GM10266 (cell line): ENCODE measurements at regions not wholly inside any gene's neighbourhood (a gene's known extent, or its start where the extent isn't known, plus 50 kb on each side); places are given as distances from the start of the nearest gene placed in this dataset.
"Not testable (repeated sequence)": the region's sequence is repeated elsewhere in the genome, so short reads cannot be mapped to it uniquely, and the experiment has no call there.

Experiments
- DNase-seq: peaks from one replicate; pipeline ENCODE4 v3.0.0; 2012; ENCODE audit errors: extremely low spot score
- TF ChIP-seq, protein P1 (sequence below): IDR thresholded peaks from 2 replicates; pipeline ENCODE4 v1.5.1; 2012; ENCODE audit warnings: mild to moderate bottlenecking, low read depth; ENCODE audit not compliant: control insufficient read depth, insufficient read depth; ENCODE audit errors: missing control alignments

DNA sequence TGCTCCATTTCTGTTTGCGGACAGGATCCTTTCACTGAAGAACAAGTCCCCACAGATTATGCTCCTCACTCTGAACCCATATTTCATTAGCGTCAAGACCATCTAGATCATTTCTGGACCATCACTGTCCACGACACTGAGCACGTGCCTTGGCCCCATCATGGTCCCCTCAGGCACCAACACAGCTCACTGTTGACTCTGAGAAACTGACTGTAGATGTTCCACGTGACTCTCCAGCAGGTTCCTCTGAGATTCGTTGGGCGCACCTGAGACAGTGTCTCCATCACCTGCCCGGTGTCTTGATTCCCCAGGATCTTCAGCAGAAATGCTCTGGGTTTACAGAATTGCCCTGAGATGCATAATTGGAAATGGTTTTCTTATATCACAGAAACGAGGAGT lies 985.4 kb downstream of the TMEM121 start:
- TF ChIP-seq, protein P1, sequence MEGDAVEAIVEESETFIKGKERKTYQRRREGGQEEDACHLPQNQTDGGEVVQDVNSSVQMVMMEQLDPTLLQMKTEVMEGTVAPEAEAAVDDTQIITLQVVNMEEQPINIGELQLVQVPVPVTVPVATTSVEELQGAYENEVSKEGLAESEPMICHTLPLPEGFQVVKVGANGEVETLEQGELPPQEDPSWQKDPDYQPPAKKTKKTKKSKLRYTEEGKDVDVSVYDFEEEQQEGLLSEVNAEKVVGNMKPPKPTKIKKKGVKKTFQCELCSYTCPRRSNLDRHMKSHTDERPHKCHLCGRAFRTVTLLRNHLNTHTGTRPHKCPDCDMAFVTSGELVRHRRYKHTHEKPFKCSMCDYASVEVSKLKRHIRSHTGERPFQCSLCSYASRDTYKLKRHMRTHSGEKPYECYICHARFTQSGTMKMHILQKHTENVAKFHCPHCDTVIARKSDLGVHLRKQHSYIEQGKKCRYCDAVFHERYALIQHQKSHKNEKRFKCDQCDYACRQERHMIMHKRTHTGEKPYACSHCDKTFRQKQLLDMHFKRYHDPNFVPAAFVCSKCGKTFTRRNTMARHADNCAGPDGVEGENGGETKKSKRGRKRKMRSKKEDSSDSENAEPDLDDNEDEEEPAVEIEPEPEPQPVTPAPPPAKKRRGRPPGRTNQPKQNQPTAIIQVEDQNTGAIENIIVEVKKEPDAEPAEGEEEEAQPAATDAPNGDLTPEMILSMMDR = no peak
- no peak for DNase-seq

DNA sequence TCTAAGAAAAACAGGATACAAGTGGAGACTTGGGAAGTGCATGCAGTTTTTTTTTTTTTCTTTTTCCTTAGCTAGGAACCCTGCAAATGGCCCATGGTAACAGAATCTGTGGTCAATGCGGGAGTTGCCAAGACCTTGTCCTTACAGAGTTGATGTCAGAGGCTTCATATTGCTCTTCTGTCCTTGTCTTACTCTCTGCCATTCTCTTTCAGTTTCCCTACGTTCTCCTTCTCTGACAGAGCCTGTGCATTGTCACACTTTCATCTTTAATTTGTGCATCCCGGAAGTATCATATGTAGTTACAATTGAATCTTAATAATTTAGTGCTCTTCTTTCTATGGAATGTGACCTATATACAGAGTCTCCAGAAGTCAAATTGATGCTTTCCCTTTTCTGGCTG lies 986.9 kb downstream of the TMEM121 start:
- no peak for DNase-seq
- TF ChIP-seq, protein P1 = no peak

DNA sequence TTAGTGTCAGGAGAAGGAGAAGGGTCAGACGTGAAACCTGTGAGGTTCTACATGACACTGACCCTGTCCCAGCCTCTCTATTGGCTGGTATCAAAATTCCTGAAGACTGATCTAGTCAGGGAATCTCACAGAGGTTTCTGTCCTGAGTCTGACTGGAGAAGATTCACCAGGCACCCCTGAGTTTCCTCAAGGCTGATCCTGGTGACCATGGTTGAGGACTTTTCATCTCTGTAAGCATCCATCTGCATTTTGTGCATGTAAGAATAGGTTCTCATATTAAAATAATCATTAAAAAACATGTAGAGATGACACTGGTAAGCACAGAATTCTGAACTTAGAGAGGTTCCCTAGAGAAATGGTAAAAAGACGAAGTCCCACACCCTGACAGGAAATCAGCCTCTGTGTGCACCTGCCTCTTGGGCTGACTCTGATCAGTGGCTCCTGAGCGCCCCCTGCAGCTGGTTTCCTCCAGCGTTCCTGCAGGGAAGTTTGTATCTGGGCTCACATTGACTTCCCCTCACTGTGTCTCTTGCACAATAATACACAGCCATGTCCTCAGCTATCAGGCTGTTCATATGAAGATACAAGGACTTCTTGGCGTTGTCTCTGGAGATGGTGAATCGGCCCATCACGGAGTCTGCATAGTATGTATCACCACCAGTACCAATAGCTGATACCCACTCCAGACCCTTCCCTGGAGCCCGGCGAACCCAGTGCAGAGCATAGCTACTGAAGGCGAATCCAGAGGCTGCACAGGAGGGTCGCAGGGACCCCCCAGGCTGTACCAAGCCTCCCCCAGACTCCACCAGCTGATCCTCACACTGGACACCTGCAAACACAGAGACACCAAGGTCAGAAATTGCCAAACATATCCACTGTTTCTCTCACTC lies 991.9 kb downstream of the TMEM121 start:
- peak; percentile 40 for DNase-seq
- TF ChIP-seq, protein P1 = peak; percentile 67

DNA sequence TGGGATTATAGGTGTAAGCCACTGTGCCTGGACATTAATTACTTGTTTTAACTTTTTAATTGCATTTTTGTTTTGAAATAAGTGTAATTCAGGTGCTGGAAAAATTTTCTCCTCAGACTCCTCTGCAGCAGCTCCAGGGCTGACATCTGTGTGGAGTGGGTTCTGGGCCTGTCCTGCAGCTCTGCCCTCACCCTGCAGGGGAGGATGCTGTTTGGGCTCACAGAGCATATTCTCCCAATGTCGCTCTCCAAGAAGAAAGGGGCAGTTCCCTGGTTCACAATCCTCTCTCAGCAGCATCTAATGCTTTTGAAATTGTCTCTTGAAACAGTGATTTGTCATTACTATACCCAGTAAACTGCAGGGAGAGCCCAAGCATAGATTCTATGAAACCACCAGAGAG lies 995.7 kb downstream of the TMEM121 start:
- not testable (repeated sequence) for DNase-seq

DNA sequence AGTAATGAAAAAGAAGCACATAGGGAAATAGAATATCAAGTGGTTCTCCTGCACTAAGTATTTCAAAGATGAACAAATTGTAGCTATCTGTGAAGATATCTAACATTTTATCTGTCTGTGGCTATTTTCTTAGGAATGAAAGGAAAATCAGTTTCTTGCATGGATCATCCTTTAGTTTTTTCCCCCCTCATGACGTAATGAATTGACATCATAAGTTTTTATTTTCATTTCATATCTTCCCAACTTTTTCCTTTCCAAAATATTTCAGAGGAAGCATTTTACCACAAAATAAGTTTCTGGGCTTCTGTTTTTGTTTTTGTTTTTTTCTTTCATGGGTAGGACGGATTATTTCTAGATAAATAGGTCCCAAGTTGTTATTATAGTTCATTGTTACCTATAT lies 996.6 kb downstream of the TMEM121 start:
- no peak for DNase-seq
- TF ChIP-seq, protein P1 = no peak

DNA sequence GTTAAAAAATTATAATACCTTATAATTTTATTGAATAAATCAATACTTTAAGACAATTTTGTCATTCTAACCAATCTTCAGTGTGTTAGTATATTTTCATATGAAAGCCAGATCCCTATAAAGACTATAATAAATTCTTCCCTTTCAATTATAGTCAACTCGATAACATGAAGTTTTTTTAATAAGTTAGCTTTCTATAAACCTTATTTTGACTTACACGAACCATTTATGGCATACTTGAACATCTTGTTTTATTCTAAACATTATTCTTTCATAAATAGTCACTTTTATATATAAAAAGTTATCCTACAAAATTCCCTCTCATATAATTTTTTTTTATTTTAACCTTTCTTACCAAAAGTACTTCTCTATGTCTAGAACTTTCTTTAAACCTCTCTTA lies 1002.3 kb downstream of the TMEM121 start:
- TF ChIP-seq, protein P1 = no peak
- DNase-seq = no peak

DNA sequence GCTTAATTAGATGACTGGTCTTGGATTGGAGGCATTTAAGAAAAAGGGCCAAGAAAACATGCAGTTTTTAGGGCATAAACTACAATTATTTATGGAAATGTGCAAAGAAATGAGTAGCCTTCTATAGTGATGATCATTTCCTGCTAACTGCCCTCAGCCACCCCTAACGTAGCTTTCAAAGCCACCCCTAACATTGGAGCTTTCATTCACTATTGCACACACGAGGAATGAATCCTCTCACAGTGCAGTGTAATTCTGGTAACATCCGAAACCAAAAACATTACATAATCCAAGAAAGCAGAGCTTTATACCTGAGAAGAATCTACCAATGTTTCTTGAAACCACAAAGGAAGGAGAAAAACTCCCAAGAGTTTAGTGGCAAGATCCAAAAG lies 1003.6 kb downstream of the TMEM121 start:
- TF ChIP-seq, protein P1 = no peak
- no peak for DNase-seq

DNA sequence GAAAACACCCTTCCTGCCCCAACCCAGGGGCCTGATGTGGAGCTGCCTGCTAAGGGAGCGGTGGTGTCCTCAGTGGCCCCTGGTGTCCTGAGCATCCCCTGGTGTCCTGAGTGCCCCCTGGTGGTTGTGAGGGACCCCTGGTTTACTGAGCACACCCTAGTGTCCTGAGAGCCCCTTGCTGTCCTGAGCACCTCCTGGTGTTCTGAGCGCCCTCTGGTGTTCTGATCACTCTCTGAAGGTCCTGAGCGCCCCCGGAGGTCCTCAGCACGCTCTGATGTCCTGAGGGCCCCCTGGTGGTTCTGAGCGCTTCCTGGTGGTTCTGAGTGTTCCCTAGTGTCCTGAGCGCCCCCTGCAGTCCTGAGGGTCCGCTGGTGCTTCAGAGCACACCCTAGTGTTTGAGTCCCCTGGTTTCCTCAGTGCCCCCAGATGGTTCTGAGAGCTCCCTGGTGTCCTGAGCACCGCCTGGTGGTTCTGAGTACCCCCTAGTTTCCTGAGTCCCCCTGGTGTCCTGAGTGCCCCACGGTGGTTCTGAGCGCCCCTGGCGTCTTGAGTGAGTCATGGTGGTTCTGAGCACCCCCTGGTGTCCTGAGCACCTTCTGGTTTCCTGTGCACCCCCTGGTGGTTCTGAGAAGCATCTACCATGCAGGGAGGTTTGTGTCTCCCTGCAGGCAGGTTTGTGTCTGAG lies 1004.2 kb downstream of the TMEM121 start:
- TF ChIP-seq, protein P1 = peak; percentile 77
- peak; percentile 35 for DNase-seq
